ENCODE measurements at regions not wholly inside any gene's neighbourhood (a gene's known extent, or its start where the extent isn't known, plus 50 kb on each side); places are given as distances from the start of the nearest gene placed in this dataset.

GRCh38 chr3:115281697-115282675 lies 134.9 kb upstream of the ZBTB20 start:
- ChIA-PET CTCF (no interaction called here), POLR2A (no interaction called here)
- Mint-ChIP-seq H3K27ac (ENCODE audit: unreplicated experiment) (no peak overlapping the region), H3K27me3 (ENCODE audit: insufficient read depth, unreplicated experiment) (peaks cover 13% of the 10 kb centered on the region), H3K36me3 (ENCODE audit: insufficient read depth, unreplicated experiment) (no peaks in the 10 kb centered on the region), H3K4me1 (ENCODE audit: low read depth, unreplicated experiment) (no peaks in the 10 kb centered on the region), H3K4me3 (ENCODE audit: unreplicated experiment) (no peak overlapping the region), H3K9me3 (ENCODE audit: unreplicated experiment) (no peaks in the 10 kb centered on the region)
- no peaks in the 10 kb centered on the region for H3K4me1 ChIP-seq
- no peak for TF ChIP-seq CTCF (IDR thresholded peaks at IDR 0.05; ENCODE audit: insufficient read depth in 1 of 2, low read depth in 1 of 2, low read length in 1 of 2, severe bottlenecking in 1 of 2, unreplicated experiment in 1 of 2)
- no peaks in the 10 kb centered on the region for H3K36me3 ChIP-seq (ENCODE audit: control insufficient read depth, insufficient read depth, low read length)
- BruUV-seq (replicated peaks) = no TSS peak
- no peaks in the 10 kb centered on the region for H3K27me3 ChIP-seq (replicated peaks; ENCODE audit: control insufficient read depth, insufficient read depth, low read length)
- no peaks in the 10 kb centered on the region for H3K9me3 ChIP-seq
- intact Hi-C loops (cut with micrococcal nuclease; ENCODE audit: unreplicated experiment) = no loop called here
- DNase-seq = no peak
- H3K4me3 ChIP-seq (ENCODE audit: low read depth, low read length) = no peak overlapping the region

- Histone ChIP-seq H3K9me3 (no peaks in the 10 kb centered on the region), H3K36me3 (ENCODE audit: control insufficient read depth, insufficient read depth, low read length) (no peaks in the 10 kb centered on the region), H3K4me3 (ENCODE audit: low read depth, low read length) (no peak overlapping the region), H3K27me3 (replicated peaks; ENCODE audit: control insufficient read depth, insufficient read depth, low read length) (no peaks in the 10 kb centered on the region), H3K4me1 (no peaks in the 10 kb centered on the region)
- no peaks in the 10 kb centered on the region for H3K9me3 Mint-ChIP-seq (ENCODE audit: unreplicated experiment)
- H3K4me1 Mint-ChIP-seq (ENCODE audit: low read depth, unreplicated experiment) = no peaks in the 10 kb centered on the region
- intact Hi-C loops (cut with micrococcal nuclease; ENCODE audit: unreplicated experiment) = no loop called here
- H3K36me3 Mint-ChIP-seq (ENCODE audit: insufficient read depth, unreplicated experiment) = no peaks in the 10 kb centered on the region
- ChIA-PET POLR2A (no interaction called here), CTCF (no interaction called here)
- H3K27ac Mint-ChIP-seq (ENCODE audit: unreplicated experiment) = no peak overlapping the region
- no peak for TF ChIP-seq CTCF (IDR thresholded peaks at IDR 0.05; ENCODE audit: insufficient read depth in 1 of 2, low read depth in 1 of 2, low read length in 1 of 2, severe bottlenecking in 1 of 2, unreplicated experiment in 1 of 2)
- H3K4me3 Mint-ChIP-seq (ENCODE audit: unreplicated experiment) = no peak overlapping the region
- BruUV-seq (replicated peaks) = no TSS peak
- DNase-seq = no peak
- peaks cover 10% of the 10 kb centered on the region for H3K27me3 Mint-ChIP-seq (ENCODE audit: insufficient read depth, unreplicated experiment)
These were observed 137.9 kb upstream of the ZBTB20 start for GRCh38 chr3:115284980-115285379.

GRCh38 chr3:115286529-115287197 lies 139.6 kb upstream of the ZBTB20 start:
- no peak for DNase-seq
- H3K9me3 Mint-ChIP-seq (ENCODE audit: unreplicated experiment) = no peaks in the 10 kb centered on the region
- no peaks in the 10 kb centered on the region for H3K36me3 ChIP-seq (ENCODE audit: control insufficient read depth, insufficient read depth, low read length)
- peaks cover 7% of the 10 kb centered on the region for H3K27me3 Mint-ChIP-seq (ENCODE audit: insufficient read depth, unreplicated experiment)
- no peak for TF ChIP-seq CTCF (IDR thresholded peaks at IDR 0.05; ENCODE audit: insufficient read depth in 1 of 2, low read depth in 1 of 2, low read length in 1 of 2, severe bottlenecking in 1 of 2, unreplicated experiment in 1 of 2)
- no peaks in the 10 kb centered on the region for H3K4me1 ChIP-seq
- no peak overlapping the region for H3K4me3 ChIP-seq (ENCODE audit: low read depth, low read length)
- H3K4me3 Mint-ChIP-seq (ENCODE audit: unreplicated experiment) = no peak overlapping the region
- no peaks in the 10 kb centered on the region for H3K9me3 ChIP-seq
- H3K4me1 Mint-ChIP-seq (ENCODE audit: low read depth, unreplicated experiment) = no peaks in the 10 kb centered on the region
- H3K27ac Mint-ChIP-seq (ENCODE audit: unreplicated experiment) = no peak overlapping the region
- ChIA-PET CTCF (no interaction called here), POLR2A (no interaction called here)
- no peaks in the 10 kb centered on the region for H3K36me3 Mint-ChIP-seq (ENCODE audit: insufficient read depth, unreplicated experiment)
- no TSS peak for BruUV-seq (replicated peaks)
- H3K27me3 ChIP-seq (replicated peaks; ENCODE audit: control insufficient read depth, insufficient read depth, low read length) = no peaks in the 10 kb centered on the region
- intact Hi-C loops (cut with micrococcal nuclease; ENCODE audit: unreplicated experiment) = no loop called here
